ENCODE measurements at regions not wholly inside any gene's neighbourhood (a gene's known extent, or its start where the extent isn't known, plus 50 kb on each side); places are given as distances from the start of the nearest gene placed in this dataset.
A peak's percentile ranks its signal among the peaks of the same experiment; 100 is the strongest.

DNA sequence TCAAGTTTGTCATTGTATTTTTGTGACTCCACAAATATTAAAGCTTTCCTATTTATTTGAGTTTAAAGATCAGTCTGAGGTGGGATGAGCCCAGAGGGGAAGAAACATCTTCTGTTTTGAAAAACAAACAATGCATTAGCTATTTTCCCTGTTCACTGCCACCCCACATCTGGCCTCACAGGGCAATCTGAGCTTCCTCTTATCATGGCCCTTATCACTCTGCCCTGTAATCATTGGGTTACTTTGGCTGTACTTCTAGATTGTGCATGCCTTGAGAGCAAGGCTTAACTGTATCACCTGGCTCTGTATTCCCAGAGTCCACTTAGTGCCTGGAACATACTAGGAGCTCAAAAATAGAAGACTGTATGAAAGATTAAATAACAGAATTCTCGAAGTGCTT lies 241.6 kb upstream of the NT5C1B start (continued):
- TF ChIP-seq CTCF (IDR thresholded peaks at IDR 0.05; ENCODE audit: low read depth, low read length, missing input control) (no peak), SP1 (IDR thresholded peaks at IDR 0.05) (no peak), EGR1 (IDR thresholded peaks at IDR 0.05; ENCODE audit: low read depth in 2 of 2) (no peak), HNF4G (IDR thresholded peaks at IDR 0.05) (no peak), JUND (IDR thresholded peaks at IDR 0.05) (peak in 1 of 2 donors; percentile 50), FOXA1 (IDR thresholded peaks at IDR 0.05) (no peak), NR2F2 (IDR thresholded peaks at IDR 0.05) (no peak), HNF4A (conservative IDR thresholded peaks at IDR 0.05) (peak; percentile 52 to 88), YY1 (IDR thresholded peaks at IDR 0.05) (peak; percentile 50)

GRCh38 chr2:18829976-18830375 lies 240.6 kb upstream of the NT5C1B start:
- H3K27ac ChIP-seq (ENCODE audit: low read depth in 1 of 2, low read length in 2 of 2), result no peak overlapping the region
- 79% methylated on average over 1 of the region's 1 CpG for WGBS
- H3K4me1 ChIP-seq (ENCODE audit: control insufficient read depth in 4 of 4, insufficient read depth in 4 of 4, low read length in 3 of 4), result peaks cover 1 to 26% (median 12%) of the 10 kb centered on the region in 4 donors

More at GRCh38 chr2:18829976-18830375, 240.6 kb upstream of the NT5C1B start:
- no peaks in the 10 kb centered on the region for H3K27me3 ChIP-seq (ENCODE audit: control insufficient read depth in 4 of 4, insufficient read depth in 4 of 4, low read length in 3 of 4)
- H3K36me3 ChIP-seq (ENCODE audit: control insufficient read depth in 4 of 4, insufficient read depth in 3 of 4, low read depth in 1 of 4, low read length in 3 of 4), result no peaks in the 10 kb centered on the region
- H3K9ac ChIP-seq (ENCODE audit: low read depth in 1 of 2, low read length in 2 of 2), result no peak overlapping the region
- H3K9me3 ChIP-seq (ENCODE audit: control insufficient read depth in 4 of 4, low read length in 3 of 4), result no peaks in the 10 kb centered on the region
- no peak for DNase-seq (ENCODE audit: low spot score)
- TF ChIP-seq EGR1 (IDR thresholded peaks at IDR 0.05; ENCODE audit: low read depth in 2 of 2), result no peak
- no peak for TF ChIP-seq JUND (IDR thresholded peaks at IDR 0.05)
- no peak for TF ChIP-seq ATF3 (IDR thresholded peaks at IDR 0.05)
- TF ChIP-seq HNF4A (conservative IDR thresholded peaks at IDR 0.05), result no peak
- TF ChIP-seq, protein P1, sequence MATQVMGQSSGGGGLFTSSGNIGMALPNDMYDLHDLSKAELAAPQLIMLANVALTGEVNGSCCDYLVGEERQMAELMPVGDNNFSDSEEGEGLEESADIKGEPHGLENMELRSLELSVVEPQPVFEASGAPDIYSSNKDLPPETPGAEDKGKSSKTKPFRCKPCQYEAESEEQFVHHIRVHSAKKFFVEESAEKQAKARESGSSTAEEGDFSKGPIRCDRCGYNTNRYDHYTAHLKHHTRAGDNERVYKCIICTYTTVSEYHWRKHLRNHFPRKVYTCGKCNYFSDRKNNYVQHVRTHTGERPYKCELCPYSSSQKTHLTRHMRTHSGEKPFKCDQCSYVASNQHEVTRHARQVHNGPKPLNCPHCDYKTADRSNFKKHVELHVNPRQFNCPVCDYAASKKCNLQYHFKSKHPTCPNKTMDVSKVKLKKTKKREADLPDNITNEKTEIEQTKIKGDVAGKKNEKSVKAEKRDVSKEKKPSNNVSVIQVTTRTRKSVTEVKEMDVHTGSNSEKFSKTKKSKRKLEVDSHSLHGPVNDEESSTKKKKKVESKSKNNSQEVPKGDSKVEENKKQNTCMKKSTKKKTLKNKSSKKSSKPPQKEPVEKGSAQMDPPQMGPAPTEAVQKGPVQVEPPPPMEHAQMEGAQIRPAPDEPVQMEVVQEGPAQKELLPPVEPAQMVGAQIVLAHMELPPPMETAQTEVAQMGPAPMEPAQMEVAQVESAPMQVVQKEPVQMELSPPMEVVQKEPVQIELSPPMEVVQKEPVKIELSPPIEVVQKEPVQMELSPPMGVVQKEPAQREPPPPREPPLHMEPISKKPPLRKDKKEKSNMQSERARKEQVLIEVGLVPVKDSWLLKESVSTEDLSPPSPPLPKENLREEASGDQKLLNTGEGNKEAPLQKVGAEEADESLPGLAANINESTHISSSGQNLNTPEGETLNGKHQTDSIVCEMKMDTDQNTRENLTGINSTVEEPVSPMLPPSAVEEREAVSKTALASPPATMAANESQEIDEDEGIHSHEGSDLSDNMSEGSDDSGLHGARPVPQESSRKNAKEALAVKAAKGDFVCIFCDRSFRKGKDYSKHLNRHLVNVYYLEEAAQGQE (IDR thresholded peaks at IDR 0.05), result no peak
- no peak for TF ChIP-seq RAD21 (IDR thresholded peaks at IDR 0.05)
- TF ChIP-seq YY1 (IDR thresholded peaks at IDR 0.05), result no peak
- TF ChIP-seq FOXA1 (IDR thresholded peaks at IDR 0.05), result no peak
- TF ChIP-seq ZBTB33 (IDR thresholded peaks at IDR 0.05), result no peak
- no peak for TF ChIP-seq HNF4G (IDR thresholded peaks at IDR 0.05)
- TF ChIP-seq RXRA (IDR thresholded peaks at IDR 0.05), result no peak
- TF ChIP-seq NR2F2 (IDR thresholded peaks at IDR 0.05), result no peak
- no peak overlapping the region for H3K4me3 ChIP-seq (ENCODE audit: low read depth in 1 of 3, low read length in 3 of 3)

Data from liver (tissue), 8 donors.